ENCODE measurements at regions not wholly inside any gene's neighbourhood (a gene's known extent, or its start where the extent isn't known, plus 50 kb on each side); places are given as distances from the start of the nearest gene placed in this dataset.

GRCh38 chr3:189446959-189447560, 184.1 kb upstream of the TP63 start:
- DNase-seq (ENCODE audit: low read depth): no peak
- H3K4me3 ChIP-seq (ENCODE audit: low read depth, low read length): no peak overlapping the region

- H3K4me3 ChIP-seq (ENCODE audit: low read depth, low read length): no peak overlapping the region
- no peak for DNase-seq (ENCODE audit: low read depth)
Observed at GRCh38 chr3:189449084-189449483, 182.1 kb upstream of the TP63 start.

GRCh38 chr3:189455009-189455408, 176.2 kb upstream of the TP63 start:
- H3K4me3 ChIP-seq (ENCODE audit: low read depth, low read length): no peak overlapping the region
- no peak for DNase-seq (ENCODE audit: low read depth)

- no peak for DNase-seq (ENCODE audit: low read depth)
- H3K4me3 ChIP-seq (ENCODE audit: low read depth, low read length): no peak overlapping the region
Observed at GRCh38 chr3:189455641-189456417, 175.4 kb upstream of the TP63 start.

GRCh38 chr3:189457201-189457607, 174.0 kb upstream of the TP63 start:
- H3K4me3 ChIP-seq (ENCODE audit: low read depth, low read length): no peak overlapping the region
- DNase-seq (ENCODE audit: low read depth): peak; percentile 5

GRCh38 chr3:189457631-189458412, 173.4 kb upstream of the TP63 start:
- no peak overlapping the region for H3K4me3 ChIP-seq (ENCODE audit: low read depth, low read length)
- no peak for DNase-seq (ENCODE audit: low read depth)

- DNase-seq (ENCODE audit: low read depth): no peak
- H3K4me3 ChIP-seq (ENCODE audit: low read depth, low read length): no peak overlapping the region
Observed at GRCh38 chr3:189458528-189458927, 172.7 kb upstream of the TP63 start.

- DNase-seq (ENCODE audit: low read depth): no peak
- H3K4me3 ChIP-seq (ENCODE audit: low read depth, low read length): no peak overlapping the region
Observed at GRCh38 chr3:189459231-189459630, 172.0 kb upstream of the TP63 start.

- no peak for DNase-seq (ENCODE audit: low read depth)
- no peak overlapping the region for H3K4me3 ChIP-seq (ENCODE audit: low read depth, low read length)
Observed at GRCh38 chr3:189460511-189460910, 170.7 kb upstream of the TP63 start.

GRCh38 chr3:189464799-189465198, 166.4 kb upstream of the TP63 start:
- H3K4me3 ChIP-seq (ENCODE audit: low read depth, low read length): no peak overlapping the region
- DNase-seq (ENCODE audit: low read depth): no peak

- no peak for DNase-seq (ENCODE audit: low read depth)
- H3K4me3 ChIP-seq (ENCODE audit: low read depth, low read length): no peak overlapping the region
Observed at GRCh38 chr3:189466004-189466403, 165.2 kb upstream of the TP63 start.

- DNase-seq (ENCODE audit: low read depth): no peak
- H3K4me3 ChIP-seq (ENCODE audit: low read depth, low read length): no peak overlapping the region
Observed at GRCh38 chr3:189467451-189467850, 163.7 kb upstream of the TP63 start.

GRCh38 chr3:189474944-189475343, 156.2 kb upstream of the TP63 start:
- no peak overlapping the region for H3K4me3 ChIP-seq (ENCODE audit: low read depth, low read length)
- DNase-seq (ENCODE audit: low read depth): no peak

- no peak overlapping the region for H3K4me3 ChIP-seq (ENCODE audit: low read depth, low read length)
- DNase-seq (ENCODE audit: low read depth): no peak
Observed at GRCh38 chr3:189477614-189478013, 153.6 kb upstream of the TP63 start.

- DNase-seq (ENCODE audit: low read depth): no peak
Observed at GRCh38 chr3:189486556-189486955, 144.6 kb upstream of the TP63 start.

GRCh38 chr3:189488241-189488767, 142.9 kb upstream of the TP63 start:
- peak; percentile 79 for DNase-seq (ENCODE audit: low read depth)
- no peak overlapping the region for H3K4me3 ChIP-seq (ENCODE audit: low read depth, low read length)

More at GRCh38 chr3:189486556-189486955, 144.6 kb upstream of the TP63 start:
- H3K4me3 ChIP-seq (ENCODE audit: low read depth, low read length): no peak overlapping the region

- H3K4me3 ChIP-seq (ENCODE audit: low read depth, low read length): no peak overlapping the region
- no peak for DNase-seq (ENCODE audit: low read depth)
Observed at GRCh38 chr3:189490337-189490736, 140.9 kb upstream of the TP63 start.

GRCh38 chr3:189490749-189491148, 140.4 kb upstream of the TP63 start:
- no peak for DNase-seq (ENCODE audit: low read depth)
- H3K4me3 ChIP-seq (ENCODE audit: low read depth, low read length): no peak overlapping the region

- no peak overlapping the region for H3K4me3 ChIP-seq (ENCODE audit: low read depth, low read length)
- DNase-seq (ENCODE audit: low read depth): no peak
Observed at GRCh38 chr3:189491831-189492230, 139.4 kb upstream of the TP63 start.

- no peak overlapping the region for H3K4me3 ChIP-seq (ENCODE audit: low read depth, low read length)
- DNase-seq (ENCODE audit: low read depth): no peak
Observed at GRCh38 chr3:189493271-189493670, 137.9 kb upstream of the TP63 start.
